HG03460 (cell line): ENCODE measurements at regions not wholly inside any gene's neighbourhood (a gene's known extent, or its start where the extent isn't known, plus 50 kb on each side); places are given as distances from the start of the nearest gene placed in this dataset.

Experiments
- ATAC-seq: cut with Tn5 transposase; IDR thresholded peaks from one replicate; pipeline ENCODE4 v1.9.1; 2021; ENCODE audit not compliant: unreplicated experiment

- peak; percentile 8 for ATAC-seq
These were observed 51.5 kb downstream of the IRAG1 start for GRCh38 chr11:10641912-10642697.

GRCh38 chr11:10641177-10641911 is 52.2 kb downstream of the IRAG1 start:
- ATAC-seq = peak; percentile 71

GRCh38 chr11:10640308-10640707 is 53.2 kb downstream of the IRAG1 start:
- ATAC-seq = no peak

- ATAC-seq = no peak
These were observed 54.2 kb downstream of the IRAG1 start for GRCh38 chr11:10639350-10639749.

- ATAC-seq = no peak
These were observed 55.1 kb downstream of the IRAG1 start for GRCh38 chr11:10638316-10638925.

GRCh38 chr11:10637731-10638151 is 55.8 kb downstream of the IRAG1 start:
- no peak for ATAC-seq

- no peak for ATAC-seq
These were observed 59.1 kb downstream of the IRAG1 start for GRCh38 chr11:10634407-10634806.

- ATAC-seq = no peak
These were observed 60.3 kb downstream of the IRAG1 start for GRCh38 chr11:10633261-10633660.

GRCh38 chr11:10632483-10632882 is 61.1 kb downstream of the IRAG1 start:
- no peak for ATAC-seq

GRCh38 chr11:10631761-10632160 is 61.8 kb downstream of the IRAG1 start:
- ATAC-seq = no peak

- ATAC-seq = no peak
These were observed 61.0 kb upstream of the LYVE1 start for GRCh38 chr11:10629411-10630002.

- ATAC-seq = no peak
These were observed 60.2 kb upstream of the LYVE1 start for GRCh38 chr11:10628508-10629236.

- no peak for ATAC-seq
These were observed 59.4 kb upstream of the LYVE1 start for GRCh38 chr11:10627816-10628215.

- ATAC-seq = no peak
These were observed 58.8 kb upstream of the LYVE1 start for GRCh38 chr11:10627291-10627690.

- no peak for ATAC-seq
These were observed 57.5 kb upstream of the LYVE1 start for GRCh38 chr11:10625982-10626311.

GRCh38 chr11:10625281-10625981 is 57.0 kb upstream of the LYVE1 start:
- no peak for ATAC-seq

GRCh38 chr11:10623797-10624761 is 55.6 kb upstream of the LYVE1 start:
- ATAC-seq = no peak

GRCh38 chr11:10622957-10623791 is 54.7 kb upstream of the LYVE1 start:
- ATAC-seq = no peak
